Cardiac fibroblast (primary cell): ENCODE measurements at regions not wholly inside any gene's neighbourhood (a gene's known extent, or its start where the extent isn't known, plus 50 kb on each side); places are given as distances from the start of the nearest gene placed in this dataset.
"Not testable (repeated sequence)": the region's sequence is repeated elsewhere in the genome, so short reads cannot be mapped to it uniquely, and the experiment has no call there.

Source experiments
- DNase-seq, 2 donors: peaks; one replicate each; pipeline versions ENCODE4 v3.0.0 to v3.0.0-alpha.2; 2010; ENCODE audit warnings: low read depth in 2 of 2
- H3K4me3 ChIP-seq, 2 donors: replicated peaks in 1 of 2; 1 replicate in 1 of 2; 2 replicates in 1 of 2; pipeline ENCODE4 v1.5.1; 2011; ENCODE audit warnings: low read depth in 2 of 2, low read length in 2 of 2, mild to moderate bottlenecking in 2 of 2, moderate library complexity in 1 of 2
- CTCF ChIP-seq: IDR thresholded peaks from one replicate; pipeline ENCODE4 v1.5.1; 2011; ENCODE audit warnings: low read depth, mild to moderate bottlenecking, low read length, inconsistent platforms

DNA sequence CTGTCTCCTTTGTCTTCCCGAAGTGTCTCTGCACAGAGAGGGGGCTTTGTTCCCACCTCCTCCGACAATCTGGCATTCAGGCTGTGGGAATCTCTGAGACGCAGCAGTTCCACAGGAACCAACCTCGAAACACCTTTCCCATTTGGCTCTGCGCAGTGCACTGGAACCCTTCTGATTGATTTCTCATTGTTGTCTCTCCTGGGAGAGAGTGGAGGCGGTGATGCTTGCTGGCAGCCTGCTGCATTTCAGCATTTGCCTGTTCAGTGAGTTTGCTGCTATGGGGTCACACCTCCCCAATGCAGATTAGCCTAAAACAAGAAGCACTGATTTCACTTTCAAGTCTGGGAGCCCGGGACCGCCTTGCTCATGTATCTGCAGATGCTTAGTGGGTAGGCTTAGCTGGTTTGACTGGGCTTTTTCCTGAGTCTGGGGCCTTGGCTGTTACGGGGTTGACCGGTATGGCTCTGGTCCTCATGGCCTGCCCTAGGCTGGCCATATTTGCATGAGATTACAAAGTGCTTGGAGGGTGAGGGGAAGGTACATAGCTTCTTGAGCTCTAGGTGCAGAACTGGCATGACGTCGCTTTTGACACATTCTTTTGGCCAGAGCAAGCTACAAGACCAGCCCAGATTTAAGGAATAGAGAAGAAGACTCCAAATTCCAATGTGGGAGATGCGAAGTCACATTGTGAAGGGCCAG lies 695.3 kb downstream of the PTPRU start:
- no peak for DNase-seq
- H3K4me3 ChIP-seq: no peak overlapping the region
- TF ChIP-seq CTCF: no peak

DNA sequence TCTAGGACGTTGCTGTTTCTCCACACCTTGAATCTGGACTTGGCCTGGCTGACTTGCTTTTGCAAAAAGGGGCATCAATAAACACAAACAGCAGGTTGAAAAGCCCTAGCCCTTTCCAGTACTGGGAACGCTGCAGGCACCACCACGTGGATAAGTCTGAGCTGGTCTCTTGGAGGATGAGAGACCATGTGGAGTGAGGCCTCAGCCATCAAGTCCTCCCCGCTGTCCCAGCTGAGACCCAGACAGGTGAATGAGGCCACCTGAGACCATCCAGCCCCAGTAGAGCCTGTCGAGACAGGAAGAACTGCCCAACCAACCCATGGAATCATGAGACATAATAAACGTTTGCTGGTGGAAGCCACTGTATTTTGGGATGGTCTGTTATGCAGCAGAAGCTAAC lies 688.7 kb downstream of the PTPRU start:
- TF ChIP-seq CTCF: no peak
- no peak for DNase-seq
- H3K4me3 ChIP-seq: no peak overlapping the region

- no peak overlapping the region for H3K4me3 ChIP-seq
- DNase-seq: no peak
- TF ChIP-seq CTCF: no peak
These were observed 687.7 kb downstream of the PTPRU start for GRCh38 chr1:29924017-29924431.

DNA sequence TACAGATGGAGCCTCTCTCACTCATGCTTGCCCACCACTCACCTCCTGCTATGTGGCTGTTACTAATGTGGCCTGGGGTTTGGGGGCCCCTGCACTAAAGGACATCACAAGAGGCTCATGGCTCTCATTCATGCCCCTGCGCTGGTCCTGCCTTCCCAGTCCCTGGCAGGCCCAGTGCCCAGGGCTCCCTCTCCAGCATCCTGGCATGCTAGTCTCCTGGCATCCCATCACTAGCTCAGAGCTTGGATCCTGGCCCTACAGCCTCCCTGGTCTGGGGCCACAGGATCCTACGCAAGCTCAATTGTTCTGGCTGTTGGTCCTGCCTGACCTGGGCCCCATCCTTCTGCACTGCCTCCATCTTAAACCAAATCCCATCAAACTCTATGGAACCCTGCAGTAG lies 685.4 kb downstream of the PTPRU start:
- DNase-seq: no peak
- no peak for TF ChIP-seq CTCF
- H3K4me3 ChIP-seq: no peak overlapping the region

- no peak overlapping the region for H3K4me3 ChIP-seq
- no peak for DNase-seq
- TF ChIP-seq CTCF: no peak
These were observed 684.5 kb downstream of the PTPRU start for GRCh38 chr1:29920784-29921183.

- H3K4me3 ChIP-seq: no peak overlapping the region
- TF ChIP-seq CTCF: no peak
- no peak for DNase-seq
These were observed 684.0 kb downstream of the PTPRU start for GRCh38 chr1:29920316-29920715.

DNA sequence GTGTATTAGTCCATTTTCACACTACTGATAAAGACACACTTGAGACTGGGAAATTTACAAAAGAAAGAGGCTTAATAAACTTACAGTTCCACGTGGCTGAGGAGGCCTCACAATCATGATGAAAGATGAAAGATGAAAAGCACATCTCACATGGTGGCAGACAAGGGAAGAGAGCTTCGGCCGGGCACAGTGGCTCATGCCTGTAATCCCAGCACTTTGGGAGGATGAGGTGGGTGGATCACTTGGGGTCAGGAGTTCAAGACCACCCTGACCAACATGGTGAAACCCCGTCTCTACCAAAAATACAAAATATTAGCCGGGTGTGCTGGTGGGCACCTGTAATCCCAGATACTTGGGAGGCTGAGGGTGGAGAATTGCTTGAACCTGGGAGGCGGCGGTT lies 682.7 kb downstream of the PTPRU start:
- not testable (repeated sequence) for DNase-seq, H3K4me3 ChIP-seq
